A673 (cell line): ENCODE measurements at regions not wholly inside any gene's neighbourhood (a gene's known extent, or its start where the extent isn't known, plus 50 kb on each side); places are given as distances from the start of the nearest gene placed in this dataset.

Source experiments
- BruUV-seq: library from RNA; stranded (reverse); fragments of 400-500 nt; replicated peaks from 2 replicates; lab custom pipeline; 2021; lab: Mats Ljungman, UMichigan
- CTCF ChIA-PET: fragments of 300-600 bp; sonication (Branson Sonifier 250); formaldehyde crosslinking; loops from one replicate; lab custom pipeline; 2022; ENCODE audit warnings: antibody characterized with exemption; lab: Charles Lee
- POLR2A ChIA-PET: fragments of 300-600 bp; sonication (Branson Sonifier 250); formaldehyde crosslinking; loops from one replicate; lab custom pipeline; 2022; ENCODE audit warnings: antibody characterized with exemption; ENCODE audit not compliant: low non-redundant PET; lab: Charles Lee
- DNase-seq: peaks from one replicate; pipeline ENCODE4 v3.0.0-alpha.2; 2015; ENCODE audit warnings: low spot score
- H3K27ac ChIP-seq: fragments of 200-600 bp; sonication (generic); 2 replicates; pipeline ENCODE4 v1.5.1; 2016; ENCODE audit warnings: mixed run types, low read depth, mild to moderate bottlenecking, mixed read lengths, antibody characterized with exemption, low read length; ENCODE audit not compliant: poor library complexity, severe bottlenecking
- H3K27me3 ChIP-seq: fragments of 200-600 bp; sonication (generic); replicated peaks from 2 replicates; pipeline ENCODE4 v1.6.1; 2017; ENCODE audit warnings: mixed run types, low read depth, mild to moderate bottlenecking, mixed read lengths, antibody characterized with exemption, low read length; ENCODE audit not compliant: insufficient read depth, poor library complexity
- H3K36me3 ChIP-seq: fragments of 200-600 bp; sonication (generic); 2 replicates; pipeline ENCODE4 v1.6.1; 2016; ENCODE audit warnings: mixed run types, mild to moderate bottlenecking, mixed read lengths, antibody characterized with exemption, low read length; ENCODE audit not compliant: insufficient read depth, poor library complexity, severe bottlenecking
- H3K4me1 ChIP-seq: fragments of 200-600 bp; sonication (generic); 2 replicates; pipeline ENCODE4 v1.6.1; 2017; ENCODE audit warnings: mixed run types, mild to moderate bottlenecking, mixed read lengths, antibody characterized with exemption, low read length; ENCODE audit not compliant: insufficient read depth, poor library complexity, severe bottlenecking
- H3K4me3 ChIP-seq: fragments of 200-600 bp; sonication (generic); 2 replicates; pipeline ENCODE4 v1.5.1; 2016; ENCODE audit warnings: low read depth, mixed run types, mild to moderate bottlenecking, mixed read lengths, low read length; ENCODE audit not compliant: poor library complexity, severe bottlenecking
- H3K9me3 ChIP-seq: fragments of 200-600 bp; sonication (generic); 2 replicates; pipeline ENCODE4 v1.6.1; 2016; ENCODE audit warnings: mixed run types, low read depth, mild to moderate bottlenecking, mixed read lengths, antibody characterized with exemption, low read length; ENCODE audit not compliant: poor library complexity, severe bottlenecking
- EZH2 ChIP-seq: fragments of 200-600 bp; sonication (generic); IDR thresholded peaks from 2 replicates; pipeline ENCODE4 v1.6.1; 2017; ENCODE audit warnings: borderline replicate concordance, low read depth, mild to moderate bottlenecking, mixed read lengths, antibody characterized with exemption, low read length; ENCODE audit not compliant: poor library complexity, severe bottlenecking
- intact Hi-C: fragments of 100-400 bp; cut with micrococcal nuclease; formaldehyde crosslinking; loops from one replicate; pipeline ENCODE4 v1.10.0; 2022; ENCODE audit not compliant: unreplicated experiment
- TF ChIP-seq, protein P1 (sequence below): fragments of 300-800, 200-600 bp; sonication (generic); conservative IDR thresholded peaks from 2 replicates; pipeline ENCODE4 v1.5.1; 2017; ENCODE audit warnings: low read depth, mild to moderate bottlenecking, antibody characterized with exemption, low read length, moderate library complexity, mixed read lengths

DNA sequence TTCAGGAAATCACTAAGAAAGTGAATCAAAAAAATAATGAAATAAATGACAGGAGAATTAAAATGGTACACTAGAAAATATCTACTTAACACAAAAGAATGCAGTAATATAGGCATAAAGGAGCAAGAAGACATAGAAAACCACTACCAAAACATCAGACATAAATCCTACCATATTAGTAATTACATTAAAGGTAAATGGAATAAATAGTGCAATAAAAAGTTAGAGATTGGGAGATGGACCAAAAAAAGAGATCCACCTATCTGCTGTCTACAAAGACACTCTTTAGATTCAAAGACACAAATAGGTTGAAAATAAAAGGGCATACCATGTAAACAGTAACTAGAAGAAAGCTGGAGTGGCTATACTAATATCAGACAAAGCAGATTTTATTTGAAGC, 167.0 kb upstream of the SAMSN1 start:
- Histone ChIP-seq H3K36me3 (no peaks in the 10 kb centered on the region), H3K27ac (no peak overlapping the region), H3K9me3 (no peaks in the 10 kb centered on the region), H3K4me1 (no peaks in the 10 kb centered on the region), H3K4me3 (no peak overlapping the region), H3K27me3 (no peaks in the 10 kb centered on the region)
- intact Hi-C loops = no loop called here
- TF ChIP-seq EZH2 = no peak
- TF ChIP-seq, protein P1, sequence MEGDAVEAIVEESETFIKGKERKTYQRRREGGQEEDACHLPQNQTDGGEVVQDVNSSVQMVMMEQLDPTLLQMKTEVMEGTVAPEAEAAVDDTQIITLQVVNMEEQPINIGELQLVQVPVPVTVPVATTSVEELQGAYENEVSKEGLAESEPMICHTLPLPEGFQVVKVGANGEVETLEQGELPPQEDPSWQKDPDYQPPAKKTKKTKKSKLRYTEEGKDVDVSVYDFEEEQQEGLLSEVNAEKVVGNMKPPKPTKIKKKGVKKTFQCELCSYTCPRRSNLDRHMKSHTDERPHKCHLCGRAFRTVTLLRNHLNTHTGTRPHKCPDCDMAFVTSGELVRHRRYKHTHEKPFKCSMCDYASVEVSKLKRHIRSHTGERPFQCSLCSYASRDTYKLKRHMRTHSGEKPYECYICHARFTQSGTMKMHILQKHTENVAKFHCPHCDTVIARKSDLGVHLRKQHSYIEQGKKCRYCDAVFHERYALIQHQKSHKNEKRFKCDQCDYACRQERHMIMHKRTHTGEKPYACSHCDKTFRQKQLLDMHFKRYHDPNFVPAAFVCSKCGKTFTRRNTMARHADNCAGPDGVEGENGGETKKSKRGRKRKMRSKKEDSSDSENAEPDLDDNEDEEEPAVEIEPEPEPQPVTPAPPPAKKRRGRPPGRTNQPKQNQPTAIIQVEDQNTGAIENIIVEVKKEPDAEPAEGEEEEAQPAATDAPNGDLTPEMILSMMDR = no peak
- no TSS peak for BruUV-seq
- ChIA-PET POLR2A (no interaction called here), CTCF (no interaction called here)
- no peak for DNase-seq

DNA sequence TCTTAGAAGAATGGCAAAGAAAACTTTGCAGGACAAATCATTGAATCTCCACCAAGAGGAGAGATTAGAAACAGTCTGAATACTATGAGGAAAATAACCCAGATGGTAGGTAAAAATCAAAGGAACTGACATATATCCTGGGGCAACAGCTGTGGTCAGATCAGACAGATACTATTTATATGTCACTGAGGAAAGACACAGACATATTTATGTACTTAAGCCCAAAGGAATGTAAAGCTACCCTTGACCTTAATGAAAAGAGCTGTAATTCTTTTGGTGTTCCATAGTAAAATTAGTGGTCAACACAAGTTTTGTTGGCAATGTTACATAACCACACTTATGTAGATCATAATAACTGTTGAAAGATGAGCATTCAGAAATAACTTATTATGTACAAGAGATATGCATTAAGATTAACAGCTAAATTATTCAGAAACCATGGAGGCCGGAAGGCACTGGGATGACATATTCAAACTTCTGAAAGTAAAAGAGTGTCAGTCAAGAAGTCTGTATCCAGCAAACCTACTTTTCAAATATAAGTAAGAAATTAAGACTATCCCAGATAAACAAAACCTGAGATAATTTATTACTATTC, 166.1 kb upstream of the SAMSN1 start:
- H3K27ac ChIP-seq = no peak overlapping the region
- intact Hi-C loops = no loop called here

DNA sequence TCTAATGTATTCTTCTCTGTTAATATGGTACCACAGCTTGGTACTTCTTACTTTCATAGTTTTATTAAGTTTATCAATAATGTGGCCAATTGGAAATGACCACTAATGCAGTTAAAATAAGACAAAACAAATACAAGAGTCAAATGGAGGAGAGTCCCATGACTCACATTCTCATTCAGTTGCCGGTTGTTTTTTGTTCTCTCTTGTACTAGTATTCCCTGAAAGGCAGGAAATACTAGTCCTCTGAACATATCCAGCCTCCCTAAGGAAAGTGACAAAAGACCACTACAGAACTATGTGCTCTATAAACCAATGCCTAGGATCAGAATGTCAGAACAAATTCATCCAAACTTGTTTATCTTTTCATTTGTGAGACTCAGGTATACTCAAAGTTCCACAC, 165.2 kb upstream of the SAMSN1 start:
- Histone ChIP-seq H3K9me3 (no peaks in the 10 kb centered on the region), H3K27ac (no peak overlapping the region), H3K36me3 (no peaks in the 10 kb centered on the region), H3K4me3 (no peak overlapping the region), H3K4me1 (no peaks in the 10 kb centered on the region), H3K27me3 (no peaks in the 10 kb centered on the region)
- intact Hi-C loops = no loop called here
- DNase-seq = no peak
- TF ChIP-seq, protein P1 = no peak
- CTCF ChIA-PET = no interaction called here
- BruUV-seq = no TSS peak
- POLR2A ChIA-PET = no interaction called here

More for the DNA sequence above, 166.1 kb upstream of the SAMSN1 start:
- no peaks in the 10 kb centered on the region for H3K9me3 ChIP-seq
- no peaks in the 10 kb centered on the region for H3K36me3 ChIP-seq
- H3K27me3 ChIP-seq = no peaks in the 10 kb centered on the region
- H3K4me1 ChIP-seq = no peaks in the 10 kb centered on the region
- DNase-seq = no peak
- ChIA-PET POLR2A (no interaction called here), CTCF (no interaction called here)
- BruUV-seq = no TSS peak
- TF ChIP-seq EZH2 = no peak
- TF ChIP-seq, protein P1 = no peak
- H3K4me3 ChIP-seq = no peak overlapping the region
